Hindlimb muscle (tissue), 1 donor: ENCODE measurements at regions not wholly inside any gene's neighbourhood (a gene's known extent, or its start where the extent isn't known, plus 50 kb on each side); places are given as distances from the start of the nearest gene placed in this dataset.
A peak's percentile ranks its signal among the peaks of the same experiment; 100 is the strongest.

ENCODE experiments used
- DNase-seq: peaks from one replicate; pipeline ENCODE4 v3.0.0-alpha.2; 2013

DNA sequence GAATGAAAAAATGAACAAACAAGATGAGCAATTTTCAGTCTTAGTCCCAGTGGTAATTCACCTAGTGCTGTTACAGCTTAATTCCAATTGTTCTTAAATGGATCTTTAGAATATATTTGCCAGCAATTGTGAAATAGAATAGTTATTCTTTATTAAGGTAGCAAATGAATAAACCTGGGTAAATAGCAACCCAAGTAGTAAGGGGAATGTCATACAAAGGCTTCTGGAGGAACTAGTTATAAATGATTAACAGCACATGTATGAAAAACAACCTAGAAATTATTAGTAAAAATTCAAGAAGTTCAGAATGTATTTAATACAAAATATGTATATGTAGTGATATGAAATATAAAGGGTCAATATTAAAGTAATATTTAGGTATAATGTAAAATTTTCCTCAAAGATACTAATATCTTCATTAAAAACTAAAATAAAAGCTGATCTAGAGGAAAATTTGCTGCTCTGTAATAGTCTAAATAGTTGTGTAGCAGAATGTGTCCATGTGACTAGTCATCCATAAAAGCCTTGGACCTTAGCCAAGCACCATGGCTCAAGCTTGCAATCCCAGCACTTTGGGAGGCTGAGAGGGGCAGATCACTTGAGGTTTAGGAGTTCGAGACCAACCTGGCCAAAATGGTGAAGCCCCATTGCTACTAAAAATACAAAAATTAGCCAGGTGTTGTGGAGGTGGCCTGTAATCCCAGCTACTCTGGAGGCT lies 535.9 kb upstream of the ATXN8OS start:
- no peak for DNase-seq

DNA sequence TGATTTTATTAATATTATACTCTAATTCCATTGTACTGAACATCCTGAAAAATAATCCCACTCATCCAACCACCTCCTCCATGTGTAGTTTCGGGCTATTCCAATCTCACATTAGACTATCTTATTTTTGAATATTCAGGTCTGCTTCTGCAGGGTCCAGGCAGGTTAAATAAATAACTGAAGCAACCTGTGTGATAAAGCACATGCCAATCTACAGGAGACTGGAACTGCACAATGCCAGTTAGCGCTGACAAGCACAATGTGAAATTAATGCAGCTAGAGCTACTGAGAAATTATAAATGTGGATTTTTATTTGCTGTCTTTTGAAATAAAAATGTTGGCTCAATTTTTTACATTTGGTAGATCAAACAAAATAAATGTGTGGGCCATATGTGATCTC lies 540.1 kb upstream of the ATXN8OS start:
- DNase-seq, result no peak

- no peak for DNase-seq
Measured at GRCh38 chr13:69566104-69566716, 541.4 kb upstream of the ATXN8OS start.

DNA sequence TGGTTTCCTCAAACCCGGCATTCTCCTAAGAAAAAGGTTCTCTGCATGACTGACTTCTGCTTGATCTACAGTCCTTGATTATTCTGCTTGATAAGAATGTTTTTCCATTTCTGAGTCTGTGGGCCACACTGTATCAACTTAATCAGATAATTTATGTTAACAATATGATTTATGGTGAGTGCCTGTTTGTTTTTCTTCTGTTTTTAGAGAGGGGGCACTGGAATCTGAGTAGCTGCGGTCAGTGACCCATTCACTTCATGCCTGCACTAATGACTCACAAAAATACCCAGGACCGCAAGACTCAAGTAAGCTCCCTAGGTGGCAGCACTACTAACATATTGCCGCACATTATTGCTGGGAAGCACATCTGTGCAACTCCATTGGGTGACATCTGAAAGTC lies 542.3 kb upstream of the ATXN8OS start:
- no peak for DNase-seq

DNA sequence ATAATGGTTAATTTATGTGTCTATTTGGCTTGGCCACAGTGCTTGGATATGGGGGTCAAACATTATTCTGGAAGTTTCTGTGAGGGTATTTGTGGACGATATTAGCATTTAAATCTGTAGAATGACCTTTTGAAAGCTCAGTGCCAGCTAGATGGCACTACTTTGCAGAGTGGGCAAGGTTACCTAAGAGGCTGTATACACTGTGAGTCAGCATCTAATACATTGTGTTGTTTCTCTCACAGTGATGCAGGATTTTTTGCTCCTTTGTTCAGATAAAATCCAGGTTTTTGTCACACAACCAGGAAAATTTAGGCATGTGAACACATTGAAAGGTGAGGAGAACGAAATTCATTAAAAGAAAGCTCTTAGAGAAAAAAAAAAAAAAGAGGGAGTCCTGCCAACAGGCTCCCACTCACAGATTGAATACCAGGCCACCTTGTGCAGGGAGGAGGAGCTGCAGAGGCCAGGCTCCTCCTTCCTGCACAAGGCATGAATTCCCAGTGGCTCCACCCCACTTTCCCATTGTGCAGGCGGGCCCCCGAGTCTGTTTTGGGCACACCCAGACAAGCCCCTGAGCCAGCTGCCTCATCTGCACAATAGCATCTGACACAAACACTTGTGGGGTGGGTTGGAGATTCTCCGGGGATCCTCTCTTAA lies 551.0 kb upstream of the ATXN8OS start:
- DNase-seq, result no peak

DNA sequence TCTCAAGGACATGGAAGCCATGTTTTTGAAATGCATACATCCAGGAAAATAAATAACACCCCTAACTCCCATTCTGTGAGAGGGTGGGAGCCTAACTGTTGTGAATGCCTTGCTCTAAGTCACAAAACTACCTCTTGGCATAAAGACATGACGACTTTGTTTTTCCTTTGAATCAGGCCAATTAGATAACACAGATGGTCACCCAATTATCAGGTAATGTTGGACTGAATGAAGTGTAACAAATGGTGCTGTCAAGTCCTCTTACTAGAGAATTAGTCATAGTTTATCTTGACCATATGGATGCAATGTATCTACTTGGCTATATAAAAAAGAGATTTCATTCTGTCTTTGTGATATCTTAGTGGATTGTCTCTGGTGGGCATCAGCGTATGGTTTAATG lies 553.6 kb upstream of the ATXN8OS start:
- DNase-seq, result no peak

DNA sequence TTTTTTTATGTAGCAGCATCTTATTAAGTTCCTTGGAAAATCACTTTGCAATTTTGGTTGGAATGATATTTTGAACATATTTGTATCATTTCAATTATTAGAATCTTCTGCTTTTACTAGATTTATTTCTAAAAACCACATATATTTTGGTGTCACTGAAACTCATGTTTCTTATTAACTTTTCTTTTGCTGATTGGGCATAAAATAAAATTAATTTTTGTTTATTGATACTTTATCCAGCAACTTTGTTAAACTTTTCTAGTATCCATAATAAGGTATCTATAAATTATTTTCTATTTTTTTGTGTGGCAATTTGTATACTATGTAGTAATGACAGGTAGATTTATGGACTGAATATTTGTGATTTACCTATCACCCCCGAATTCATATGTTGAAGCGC lies 556.4 kb upstream of the ATXN8OS start:
- DNase-seq, result no peak

- no peak for DNase-seq
Measured at GRCh38 chr13:69547780-69548179, 559.8 kb upstream of the ATXN8OS start.

DNA sequence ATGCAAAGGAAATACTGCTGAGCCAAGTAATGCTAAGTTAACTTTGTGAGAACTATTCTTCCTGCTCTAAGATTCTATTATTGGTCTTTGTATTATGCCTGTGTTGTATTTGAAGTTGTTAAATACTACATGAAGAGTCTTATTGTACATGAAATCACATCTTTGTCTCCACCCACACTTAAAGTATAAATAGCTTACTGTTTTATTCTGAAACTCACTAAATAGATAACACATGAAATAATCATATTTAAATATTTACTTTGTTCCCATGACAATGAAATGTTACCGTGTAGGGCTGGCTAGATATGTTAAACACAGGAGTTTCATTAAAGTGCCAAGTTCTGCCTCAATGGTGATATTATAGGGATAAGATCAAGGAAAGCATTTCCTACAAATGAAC lies 562.1 kb upstream of the ATXN8OS start:
- DNase-seq, result no peak

DNA sequence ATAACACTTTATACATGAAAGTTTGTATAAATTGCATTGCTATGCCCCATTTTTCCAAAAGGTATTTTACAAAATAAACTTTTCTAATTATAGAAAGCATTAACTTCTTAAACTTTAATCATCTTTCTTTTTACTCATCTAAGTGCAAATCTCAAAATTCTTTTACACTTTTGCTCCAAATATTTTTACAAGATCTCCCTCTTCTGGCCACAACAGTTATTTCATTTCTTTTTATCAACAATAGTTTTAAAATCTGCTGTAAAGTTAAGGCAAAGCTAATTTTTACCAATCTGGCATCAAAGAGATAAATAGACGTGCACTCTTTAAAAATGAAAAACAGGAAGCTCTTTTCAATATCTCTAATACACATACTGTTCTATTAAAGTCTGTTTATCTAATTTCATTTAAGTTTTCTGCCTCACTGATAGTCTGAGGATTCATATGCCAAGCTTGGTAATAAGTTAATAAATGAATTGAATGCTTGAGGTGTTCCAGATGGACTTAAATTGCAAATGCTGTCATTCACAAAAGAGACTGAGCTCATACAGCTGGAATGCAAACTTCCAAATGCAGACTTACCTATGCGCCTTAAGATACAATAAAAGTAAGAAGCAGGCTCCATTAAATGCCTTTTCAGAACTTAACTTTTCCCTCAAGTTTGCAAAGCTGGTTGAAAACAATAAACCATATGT lies 583.0 kb upstream of the ATXN8OS start:
- no peak for DNase-seq

- DNase-seq, result no peak
Measured at GRCh38 chr13:69496981-69497380, 610.6 kb upstream of the ATXN8OS start.

- no peak for DNase-seq
Measured at GRCh38 chr13:69495096-69495495, 612.5 kb upstream of the ATXN8OS start.

- no peak for DNase-seq
Measured at GRCh38 chr13:69487576-69487975, 620.0 kb upstream of the ATXN8OS start.

- DNase-seq, result no peak
Measured at GRCh38 chr13:69485991-69486592, 621.5 kb upstream of the ATXN8OS start.

GRCh38 chr13:69477451-69477850 lies 630.2 kb upstream of the ATXN8OS start:
- DNase-seq, result no peak

DNA sequence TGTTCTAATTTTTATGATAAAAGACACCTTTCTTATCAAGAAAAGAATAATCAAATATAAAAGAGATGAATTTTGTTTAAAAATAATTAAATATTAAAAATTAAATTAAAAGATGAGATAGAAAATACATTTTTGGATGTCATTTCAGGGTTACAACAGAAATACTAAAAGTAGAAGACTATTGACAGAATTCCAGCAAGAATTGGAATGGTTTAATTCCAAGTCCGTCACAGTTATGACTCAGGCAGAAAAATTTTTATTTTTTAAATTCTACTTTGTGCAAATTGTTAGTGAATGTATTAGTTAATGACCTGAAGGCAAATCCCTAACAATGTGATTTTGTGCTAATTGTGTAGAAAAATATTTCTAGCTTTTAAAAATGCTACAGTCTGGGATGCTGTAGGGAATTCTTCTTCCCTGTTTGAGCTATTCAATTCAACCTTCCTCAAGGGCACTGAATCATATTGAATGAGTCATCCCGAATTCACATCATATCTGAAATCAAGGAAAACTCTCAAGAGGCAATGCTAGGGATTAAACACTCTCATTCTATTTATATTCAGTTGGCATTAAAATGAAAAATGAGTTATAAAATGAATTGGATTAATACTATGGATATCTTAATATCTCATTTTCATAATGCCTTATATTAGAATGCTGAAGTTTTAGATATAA lies 633.5 kb upstream of the ATXN8OS start:
- no peak for DNase-seq

DNA sequence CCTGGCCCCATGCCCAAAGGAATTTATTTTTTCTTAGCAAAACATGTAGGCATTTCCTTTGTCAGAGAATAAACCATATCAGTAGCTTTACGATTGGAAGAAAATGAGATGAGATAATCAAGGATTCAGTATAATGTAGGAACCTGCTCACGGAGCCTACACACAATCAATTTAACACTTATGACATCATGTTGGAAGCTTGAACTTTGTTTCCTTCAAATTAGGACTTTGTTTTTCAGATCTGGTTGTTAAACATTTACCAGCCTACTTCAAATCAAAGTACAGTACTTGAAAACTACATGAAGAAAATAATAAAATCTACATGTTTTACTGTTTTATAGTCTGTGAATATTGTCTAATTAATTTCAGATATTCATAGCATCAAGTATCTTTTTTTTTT lies 639.0 kb upstream of the ATXN8OS start:
- no peak for DNase-seq

DNA sequence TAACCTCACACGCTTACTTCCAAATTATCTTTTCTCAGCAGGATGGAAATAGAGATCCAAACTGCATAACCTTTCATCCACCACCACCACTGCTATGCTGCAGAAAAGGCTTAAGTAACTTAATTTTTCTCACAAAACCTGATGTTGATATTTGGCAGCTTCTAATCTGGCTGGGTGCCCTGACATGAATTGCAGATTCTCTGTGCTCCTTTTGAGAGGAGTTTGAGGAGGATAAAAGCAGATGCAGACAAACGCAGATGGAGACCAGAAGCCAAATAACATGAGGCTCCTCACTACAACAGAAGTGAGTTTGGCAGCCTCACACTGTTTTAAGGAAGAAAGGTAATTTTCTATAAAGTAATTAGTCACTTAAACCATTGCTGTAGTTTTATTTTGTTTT lies 646.2 kb upstream of the ATXN8OS start:
- peak; percentile 70 for DNase-seq

GRCh38 chr13:69459346-69459745 lies 648.3 kb upstream of the ATXN8OS start:
- DNase-seq, result no peak

DNA sequence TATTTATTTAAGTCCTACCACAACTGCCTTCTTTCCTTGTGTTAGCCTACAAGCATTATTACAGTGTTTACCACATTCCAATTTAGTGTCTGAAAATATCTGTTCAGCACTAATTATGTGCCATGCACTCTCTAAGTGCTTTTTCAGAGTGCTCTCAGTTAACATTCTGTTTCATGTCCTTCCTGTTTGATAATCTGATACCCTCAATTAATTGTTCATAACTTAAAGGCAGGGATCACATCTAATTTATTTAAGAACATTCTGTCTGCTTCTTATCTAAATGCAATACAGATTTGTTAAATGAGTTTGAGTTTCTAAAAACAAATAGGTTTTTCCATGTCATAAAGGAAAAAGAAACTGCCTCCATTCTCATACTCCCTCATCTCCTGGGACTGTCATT lies 649.6 kb upstream of the ATXN8OS start:
- DNase-seq, result no peak

- DNase-seq, result no peak
Measured at GRCh38 chr13:69450245-69450644, 657.4 kb upstream of the ATXN8OS start.

DNA sequence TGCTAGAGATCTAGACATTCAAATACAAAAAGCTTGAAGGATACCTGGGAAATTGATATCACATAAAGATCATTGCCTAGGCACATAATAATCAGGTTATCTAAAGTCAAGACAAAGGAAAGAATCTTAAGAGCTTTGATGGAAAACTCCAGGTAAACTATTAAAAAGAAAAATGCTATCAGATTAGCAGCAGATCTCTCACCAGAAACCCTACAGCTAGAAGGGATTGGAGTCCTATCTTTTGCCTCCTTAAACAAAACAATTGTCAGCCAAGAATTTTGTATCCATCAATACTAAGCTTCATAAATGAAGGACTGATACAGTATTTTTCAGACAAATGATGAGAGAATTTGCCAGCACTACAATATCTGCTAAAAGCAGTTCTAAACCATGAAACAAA lies 682.4 kb upstream of the ATXN8OS start:
- DNase-seq, result no peak

DNA sequence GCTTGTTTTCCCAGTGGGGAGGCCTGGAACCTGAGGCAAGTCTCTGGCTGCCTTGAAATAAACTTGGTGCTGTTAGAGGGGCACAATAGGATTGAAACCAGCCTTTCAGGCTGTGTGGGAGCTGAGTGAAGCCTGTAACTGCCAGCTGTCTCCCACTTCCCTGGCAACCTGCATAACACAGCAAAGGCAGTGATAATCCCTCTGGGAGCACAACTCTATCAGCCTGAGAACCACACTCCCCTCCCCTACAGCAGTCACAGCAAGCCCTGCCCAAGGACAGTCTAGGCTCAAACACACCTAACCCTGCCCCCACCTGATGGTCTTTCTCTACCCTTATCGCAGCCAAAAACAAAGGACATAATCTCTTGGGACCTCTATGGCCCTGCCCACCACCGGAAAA lies 683.8 kb upstream of the ATXN8OS start:
- no peak for DNase-seq
